Gastroesophageal sphincter (tissue), 3 donors: ENCODE measurements at regions not wholly inside any gene's neighbourhood (a gene's known extent, or its start where the extent isn't known, plus 50 kb on each side); places are given as distances from the start of the nearest gene placed in this dataset.

ENCODE experiments used
- CTCF ChIP-seq, 4 experiments: fragments of 200-600 bp in 2 of 4; fragments of 450-650 bp in 2 of 4; sonication (generic) in 1 of 4; IDR thresholded peaks; one replicate each; pipeline ENCODE4 v1.5.1; 2017 to 2019; ENCODE audit warnings: antibody characterized with exemption in 4 of 4, mild to moderate bottlenecking in 2 of 4, moderate library complexity in 2 of 4
- EP300 ChIP-seq: sonication (generic); formaldehyde crosslinking; IDR thresholded peaks from one replicate; pipeline ENCODE4 v1.6.1; 2017; ENCODE audit warnings: antibody characterized with exemption, mild to moderate bottlenecking

GRCh38 chr2:103785956-103786355 is 1024.1 kb downstream of the TMEM182 start:
- TF ChIP-seq EP300: no peak
- TF ChIP-seq CTCF (IDR thresholded peaks at IDR 0.05): no peak
